ENCODE measurements at regions not wholly inside any gene's neighbourhood (a gene's known extent, or its start where the extent isn't known, plus 50 kb on each side); places are given as distances from the start of the nearest gene placed in this dataset.
"Not testable (repeated sequence)": the region's sequence is repeated elsewhere in the genome, so short reads cannot be mapped to it uniquely, and the experiment has no call there.

GRCh38 chr6:71053475-71053874 is 96.6 kb upstream of the B3GAT2 start:
- DNase-seq (ENCODE audit: low spot score) = no peak

- DNase-seq (ENCODE audit: low spot score) = no peak
These were observed 99.8 kb upstream of the B3GAT2 start for GRCh38 chr6:71056656-71057055.

GRCh38 chr6:71066153-71066552 is 109.3 kb upstream of the B3GAT2 start:
- DNase-seq (ENCODE audit: low spot score) = no peak

GRCh38 chr6:71067816-71068215 is 111.0 kb upstream of the B3GAT2 start:
- no peak for DNase-seq (ENCODE audit: low spot score)

GRCh38 chr6:71072508-71072907 is 115.6 kb upstream of the B3GAT2 start:
- no peak for DNase-seq (ENCODE audit: low spot score)

GRCh38 chr6:71077655-71078054 is 120.8 kb upstream of the B3GAT2 start:
- no peak for DNase-seq (ENCODE audit: low spot score)

- DNase-seq (ENCODE audit: low spot score) = no peak
These were observed 122.8 kb upstream of the B3GAT2 start for GRCh38 chr6:71079677-71080076.

- DNase-seq (ENCODE audit: low spot score) = no peak
These were observed 123.3 kb upstream of the B3GAT2 start for GRCh38 chr6:71080133-71080532.

GRCh38 chr6:71080826-71081225 is 124.0 kb upstream of the B3GAT2 start:
- no peak for DNase-seq (ENCODE audit: low spot score)

GRCh38 chr6:71082033-71082650 is 125.3 kb upstream of the B3GAT2 start:
- DNase-seq (ENCODE audit: low spot score) = no peak

GRCh38 chr6:71083308-71083820 is 126.5 kb upstream of the B3GAT2 start:
- DNase-seq (ENCODE audit: low spot score) = no peak

GRCh38 chr6:71088166-71088565 is 131.3 kb upstream of the B3GAT2 start:
- DNase-seq (ENCODE audit: low spot score) = no peak

- no peak for DNase-seq (ENCODE audit: low spot score)
These were observed 133.4 kb upstream of the B3GAT2 start for GRCh38 chr6:71090217-71090616.

GRCh38 chr6:71091167-71091566 is 134.3 kb upstream of the B3GAT2 start:
- no peak for DNase-seq (ENCODE audit: low spot score)

- DNase-seq (ENCODE audit: low spot score) = no peak
These were observed 135.1 kb upstream of the B3GAT2 start for GRCh38 chr6:71091956-71092355.

GRCh38 chr6:71097264-71097663 is 140.4 kb upstream of the B3GAT2 start:
- DNase-seq (ENCODE audit: low spot score) = not testable (repeated sequence)

GRCh38 chr6:71099649-71100048 is 142.8 kb upstream of the B3GAT2 start:
- no peak for DNase-seq (ENCODE audit: low spot score)

- DNase-seq (ENCODE audit: low spot score) = no peak
These were observed 146.3 kb upstream of the B3GAT2 start for GRCh38 chr6:71103130-71103529.

- no peak for DNase-seq (ENCODE audit: low spot score)
These were observed 146.8 kb upstream of the B3GAT2 start for GRCh38 chr6:71103641-71104040.

GRCh38 chr6:71106276-71106675 is 149.4 kb upstream of the B3GAT2 start:
- no peak for DNase-seq (ENCODE audit: low spot score)

- no peak for DNase-seq (ENCODE audit: low spot score)
These were observed 151.1 kb upstream of the B3GAT2 start for GRCh38 chr6:71107911-71108420.

- DNase-seq (ENCODE audit: low spot score) = no peak
These were observed 157.7 kb upstream of the B3GAT2 start for GRCh38 chr6:71114544-71114943.

GRCh38 chr6:71114986-71115385 is 158.1 kb upstream of the B3GAT2 start:
- no peak for DNase-seq (ENCODE audit: low spot score)

GRCh38 chr6:71119560-71119959 is 162.7 kb upstream of the B3GAT2 start:
- DNase-seq (ENCODE audit: low spot score) = no peak
